Liver (tissue), 8 donors: ENCODE measurements at regions not wholly inside any gene's neighbourhood (a gene's known extent, or its start where the extent isn't known, plus 50 kb on each side); places are given as distances from the start of the nearest gene placed in this dataset.

Experiments used
- DNase-seq: peaks from one replicate; pipeline ENCODE4 v3.0.0-alpha.2; 2017; ENCODE audit warnings: low spot score
- H3K27ac ChIP-seq, 2 donors: one replicate each; pipeline ENCODE4 v1.7.0; 2013; ENCODE audit warnings: inconsistent platforms in 2 of 2, low read length in 2 of 2, control low read depth in 1 of 2, low read depth in 1 of 2, mild to moderate bottlenecking in 1 of 2
- H3K27me3 ChIP-seq, 4 donors: one replicate each; pipeline versions ENCODE4 v1.6.1 to v1.7.0; 2013; ENCODE audit warnings: low read length in 3 of 4, inconsistent platforms in 1 of 4, mild to moderate bottlenecking in 1 of 4, moderate library complexity in 1 of 4; ENCODE audit not compliant: control insufficient read depth in 4 of 4, insufficient read depth in 4 of 4
- H3K36me3 ChIP-seq, 4 donors: one replicate each; pipeline versions ENCODE4 v1.6.1 to v1.7.0; 2013; ENCODE audit warnings: low read length in 3 of 4, mild to moderate bottlenecking in 3 of 4, low read depth in 1 of 4, moderate library complexity in 1 of 4; ENCODE audit not compliant: control insufficient read depth in 4 of 4, insufficient read depth in 3 of 4
- H3K4me1 ChIP-seq, 4 donors: one replicate each; pipeline versions ENCODE4 v1.6.1 to v1.7.0; 2013; ENCODE audit warnings: low read length in 3 of 4, mild to moderate bottlenecking in 3 of 4, moderate library complexity in 1 of 4; ENCODE audit not compliant: control insufficient read depth in 4 of 4, insufficient read depth in 4 of 4
- H3K4me3 ChIP-seq, 3 donors: one replicate each; pipeline versions ENCODE4 v1.6.1 to v1.7.0; 2013; ENCODE audit warnings: low read length in 3 of 3, control low read depth in 1 of 3, low read depth in 1 of 3, mild to moderate bottlenecking in 1 of 3
- H3K9ac ChIP-seq, 2 donors: one replicate each; pipeline ENCODE4 v1.7.0; 2013; ENCODE audit warnings: low read length in 2 of 2, mild to moderate bottlenecking in 2 of 2, moderate library complexity in 2 of 2, control low read depth in 1 of 2, low read depth in 1 of 2
- H3K9me3 ChIP-seq, 4 donors: one replicate each; pipeline versions ENCODE4 v1.6.1 to v1.7.0; 2013; ENCODE audit warnings: low read length in 3 of 4; ENCODE audit not compliant: control insufficient read depth in 4 of 4
- ATF3 ChIP-seq: IDR thresholded peaks from 2 replicates; pipeline ENCODE4 v1.6.1; 2016; ENCODE audit warnings: antibody characterized with exemption
- CTCF ChIP-seq: fragments of 150-350 bp; IDR thresholded peaks from 2 replicates; pipeline ENCODE4 v1.5.1; 2017; ENCODE audit warnings: improper control_type of control experiment, low read depth, low read length; ENCODE audit not compliant: missing input control
- FOXA1 ChIP-seq: IDR thresholded peaks from 2 replicates; pipeline ENCODE4 v1.6.1; 2016; ENCODE audit warnings: antibody characterized with exemption
- FOXA2 ChIP-seq: IDR thresholded peaks from 2 replicates; pipeline ENCODE4 v1.6.1; 2016; ENCODE audit warnings: antibody characterized with exemption
- HNF4A ChIP-seq, 2 donors: conservative IDR thresholded peaks; 2 replicates each; pipeline ENCODE4 v1.6.1; 2016; ENCODE audit warnings: antibody characterized with exemption in 2 of 2, mild to moderate bottlenecking in 2 of 2
- HNF4G ChIP-seq: IDR thresholded peaks from 2 replicates; pipeline ENCODE4 v1.6.1; 2016; ENCODE audit warnings: antibody characterized with exemption
- JUND ChIP-seq, 2 donors: IDR thresholded peaks; 2 replicates each; pipeline ENCODE4 v1.6.1; 2016; ENCODE audit warnings: antibody characterized with exemption in 2 of 2
- MAX ChIP-seq: IDR thresholded peaks from 2 replicates; pipeline ENCODE4 v1.6.1; 2016; ENCODE audit warnings: antibody characterized with exemption
- NR2F2 ChIP-seq: IDR thresholded peaks from 2 replicates; pipeline ENCODE4 v1.6.1; 2016; ENCODE audit warnings: antibody characterized with exemption
- RAD21 ChIP-seq, 2 donors: IDR thresholded peaks; 2 replicates each; pipeline ENCODE4 v1.6.1; 2016; ENCODE audit warnings: antibody characterized with exemption in 2 of 2, mild to moderate bottlenecking in 2 of 2
- REST ChIP-seq: IDR thresholded peaks from 2 replicates; pipeline ENCODE4 v1.6.1; 2016; ENCODE audit warnings: antibody characterized with exemption, mild to moderate bottlenecking
- RXRA ChIP-seq, 2 donors: IDR thresholded peaks; 2 replicates each; pipeline ENCODE4 v1.6.1; 2017 to 2018; ENCODE audit warnings: antibody characterized with exemption in 2 of 2, mild to moderate bottlenecking in 1 of 2
- SP1 ChIP-seq: IDR thresholded peaks from 2 replicates; pipeline ENCODE4 v1.6.1; 2018; ENCODE audit warnings: antibody characterized with exemption, mild to moderate bottlenecking
- TAF1 ChIP-seq: conservative IDR thresholded peaks from 2 replicates; pipeline ENCODE4 v1.6.1; 2016; ENCODE audit warnings: antibody characterized with exemption, mild to moderate bottlenecking
- YY1 ChIP-seq: IDR thresholded peaks from 2 replicates; pipeline ENCODE4 v1.6.1; 2016; ENCODE audit warnings: antibody characterized with exemption, mild to moderate bottlenecking
- ZBTB33 ChIP-seq: IDR thresholded peaks from 2 replicates; pipeline ENCODE4 v1.6.1; 2016; ENCODE audit warnings: antibody characterized with exemption
- WGBS: extraction: QIAGEN DNeasy Blood & Tissue Kit; methylation state at CpG from one replicate; pipeline ENCODE4 v1.1.7; 2013; 5-methylcytosine and 5-hydroxymethylcytosine counted together
- donor health status: healthy.
- donor health status: healthy.
- donor health status: healthy.
- donor health status: healthy.
- donor health status: healthy.

- no peak overlapping the region for H3K27ac ChIP-seq
- no peaks in the 10 kb centered on the region for H3K9me3 ChIP-seq
- WGBS: 78% methylated on average over 9 of the region's 9 CpGs
- H3K4me1 ChIP-seq: no peaks in the 10 kb centered on the region
- H3K27me3 ChIP-seq: no peaks in the 10 kb centered on the region
- TF ChIP-seq ATF3 (no peak), TAF1 (no peak), SP1 (no peak), ZBTB33 (no peak), CTCF (no peak), FOXA2 (no peak), FOXA1 (no peak), HNF4A (conservative IDR thresholded peaks at IDR 0.05) (no peak), YY1 (no peak), MAX (no peak), JUND (IDR thresholded peaks at IDR 0.05) (no peak)
- no peak overlapping the region for H3K4me3 ChIP-seq
- no peak for DNase-seq
- H3K36me3 ChIP-seq: no peaks in the 10 kb centered on the region
- H3K9ac ChIP-seq: no peak overlapping the region
These were observed 66.3 kb upstream of the SLC25A26 start for GRCh38 chr3:66154444-66154861.

- H3K36me3 ChIP-seq: no peaks in the 10 kb centered on the region
- 60% methylated on average over 25 of the region's 25 CpGs for WGBS
- no peaks in the 10 kb centered on the region for H3K4me1 ChIP-seq
- DNase-seq: no peak
- H3K27ac ChIP-seq: no peak overlapping the region
- H3K9ac ChIP-seq: no peak overlapping the region
- H3K27me3 ChIP-seq: no peaks in the 10 kb centered on the region
- H3K9me3 ChIP-seq: no peaks in the 10 kb centered on the region
- H3K4me3 ChIP-seq: no peak overlapping the region
- TF ChIP-seq HNF4G (no peak), MAX (no peak)
These were observed 67.0 kb upstream of the SLC25A26 start for GRCh38 chr3:66153481-66154443.

GRCh38 chr3:66152336-66152735 is 68.5 kb upstream of the SLC25A26 start:
- 67% methylated on average over 2 of the region's 2 CpGs for WGBS
- TF ChIP-seq NR2F2 (no peak), RXRA (IDR thresholded peaks at IDR 0.05) (no peak), REST (no peak), TAF1 (no peak), ZBTB33 (no peak), MAX (no peak), ATF3 (no peak), RAD21 (IDR thresholded peaks at IDR 0.05) (no peak)

More at GRCh38 chr3:66152336-66152735, 68.5 kb upstream of the SLC25A26 start:
- Histone ChIP-seq H3K27me3 (no peaks in the 10 kb centered on the region), H3K9me3 (no peaks in the 10 kb centered on the region), H3K4me1 (no peaks in the 10 kb centered on the region), H3K36me3 (no peaks in the 10 kb centered on the region), H3K4me3 (no peak overlapping the region), H3K27ac (no peak overlapping the region), H3K9ac (no peak overlapping the region)
- no peak for DNase-seq
